OCI-LY7 (cell line): ENCODE measurements at regions not wholly inside any gene's neighbourhood (a gene's known extent, or its start where the extent isn't known, plus 50 kb on each side); places are given as distances from the start of the nearest gene placed in this dataset.

Source experiments
- BruUV-seq: library from RNA; stranded (reverse); fragments of 400-500 nt; replicated peaks from 2 replicates; lab custom pipeline; 2021; lab: Mats Ljungman, UMichigan
- CTCF ChIA-PET: fragments of 300-600 bp; sonication (Branson Sonifier 250); formaldehyde crosslinking; loops from one replicate; lab custom pipeline; 2022; ENCODE audit warnings: antibody characterized with exemption; ENCODE audit not compliant: unreplicated experiment; lab: Charles Lee
- POLR2A ChIA-PET: fragments of 300-600 bp; sonication (Branson Sonifier 250); formaldehyde crosslinking; loops from one replicate; lab custom pipeline; 2022; ENCODE audit warnings: antibody characterized with exemption; lab: Charles Lee
- DNase-seq: peaks from one replicate; pipeline ENCODE4 v3.0.0-alpha.2; 2015; ENCODE audit warnings: low spot score
- H2AFZ ChIP-seq: fragments of 200-600 bp; sonication (generic), shearing (Covaris generic); 2 replicates; pipeline ENCODE4 v1.6.1; 2014; ENCODE audit warnings: mild to moderate bottlenecking, antibody characterized with exemption, low read length, moderate library complexity
- H3K27ac ChIP-seq: fragments of 200-600 bp; sonication (generic); 2 replicates; pipeline ENCODE4 v1.5.1; 2014; ENCODE audit warnings: mixed run types, low read depth, mild to moderate bottlenecking, moderate library complexity, low read length, inconsistent platforms; ENCODE audit not compliant: poor library complexity, severe bottlenecking
- H3K36me3 ChIP-seq: fragments of 200-600 bp; sonication (generic); 2 replicates; pipeline ENCODE4 v1.6.1; 2014; ENCODE audit warnings: mild to moderate bottlenecking, antibody characterized with exemption, low read length, moderate library complexity, mixed read lengths; ENCODE audit not compliant: insufficient read depth
- H3K4me1 ChIP-seq: fragments of 200-600 bp; sonication (generic); 2 replicates; pipeline ENCODE4 v1.5.1; 2014; ENCODE audit warnings: mild to moderate bottlenecking, low read length; ENCODE audit not compliant: insufficient read depth, poor library complexity, severe bottlenecking
- H3K4me2 ChIP-seq: fragments of 200-600 bp; sonication (generic); 2 replicates; pipeline ENCODE4 v1.6.1; 2014; ENCODE audit warnings: mild to moderate bottlenecking, low read length
- H3K4me3 ChIP-seq: fragments of 200-600 bp; sonication (generic); 2 replicates; pipeline ENCODE4 v1.5.1; 2014; ENCODE audit warnings: mild to moderate bottlenecking, low read depth, low read length; ENCODE audit not compliant: poor library complexity, severe bottlenecking
- H3K79me2 ChIP-seq: fragments of 200-600 bp; sonication (generic); 2 replicates; pipeline ENCODE4 v1.6.1; 2016; ENCODE audit warnings: low read depth, mild to moderate bottlenecking, low read length, moderate library complexity, mixed read lengths; ENCODE audit not compliant: insufficient read depth
- H3K9me2 ChIP-seq: fragments of 200-600 bp; sonication (generic); 2 replicates; pipeline ENCODE4 v1.6.1; 2016; ENCODE audit warnings: mild to moderate bottlenecking, low read length, mixed read lengths; ENCODE audit not compliant: insufficient read depth
- H3K9me3 ChIP-seq: fragments of 200-600 bp; sonication (generic); 2 replicates; pipeline ENCODE4 v1.6.1; 2014; ENCODE audit warnings: mild to moderate bottlenecking, mixed run types, low read length, mixed read lengths
- H4K20me1 ChIP-seq: fragments of 200-600 bp; sonication (generic); 2 replicates; pipeline ENCODE4 v1.6.1; 2014; ENCODE audit warnings: mild to moderate bottlenecking, antibody characterized with exemption, low read length, moderate library complexity, mixed read lengths; ENCODE audit not compliant: insufficient read depth
- EZH2phosphoT487 ChIP-seq: fragments of 200-600 bp; sonication (generic); IDR thresholded peaks from 2 replicates; pipeline ENCODE4 v1.6.1; 2018; ENCODE audit warnings: low read depth, borderline replicate concordance, mild to moderate bottlenecking, mixed run types, antibody characterized with exemption, low read length, moderate library complexity, mixed read lengths
- intact Hi-C: fragments of 100-400 bp; cut with micrococcal nuclease; formaldehyde crosslinking; loops from one replicate; pipeline ENCODE4 v1.10.0; 2022; ENCODE audit not compliant: unreplicated experiment
- TF ChIP-seq, protein P1 (sequence below): fragments of 200-600 bp; sonication (generic); conservative IDR thresholded peaks from 2 replicates; pipeline ENCODE4 v1.5.1; 2014; ENCODE audit warnings: mild to moderate bottlenecking, antibody characterized with exemption, low read length, moderate library complexity, mixed read lengths

DNA sequence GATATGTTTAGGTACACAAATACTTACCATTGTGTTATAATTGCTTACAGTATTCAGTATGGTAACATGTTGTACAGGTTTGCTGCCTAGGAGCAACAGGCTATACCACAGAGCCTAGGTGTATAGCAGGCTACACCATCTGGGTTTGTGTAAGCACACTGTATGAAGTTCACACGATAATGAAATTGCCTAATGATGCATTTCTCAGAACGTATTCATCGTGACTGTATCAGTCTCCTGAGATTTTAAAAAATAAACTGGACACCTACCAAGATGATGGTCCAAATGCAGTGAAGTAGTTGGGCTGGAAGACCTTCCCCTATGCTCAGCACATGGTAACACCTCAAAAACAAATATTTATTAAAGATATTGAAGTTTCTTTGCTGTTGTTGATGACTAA lies 103.3 kb upstream of the NFIB start:
- POLR2A ChIA-PET = interaction anchor here (0.6 kb wide), 1 partner anchor 1043 kb away, joined by 5 read pairs; no protein-coding TSS in a partner anchor
- BruUV-seq = no TSS peak
- CTCF ChIA-PET = no interaction called here

DNA sequence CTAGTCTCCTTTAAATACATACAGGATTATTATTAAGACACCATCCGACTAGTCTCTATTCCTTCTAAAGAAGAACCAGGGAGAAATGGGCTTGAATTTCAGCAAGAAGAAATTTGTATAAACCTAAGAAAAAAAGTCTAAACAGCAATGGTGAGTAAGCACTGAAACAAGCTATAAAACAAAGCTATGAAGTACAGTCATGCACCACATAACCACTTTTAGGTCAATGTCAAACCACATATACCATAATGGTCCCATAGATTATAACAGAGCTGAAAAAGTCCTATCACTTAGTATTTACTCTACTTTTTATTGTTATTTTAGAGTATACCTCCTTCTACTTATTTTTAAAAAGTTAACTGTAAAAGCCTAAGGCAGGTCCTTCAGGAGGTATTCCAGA lies 102.0 kb upstream of the NFIB start:
- no peaks in the 10 kb centered on the region for H3K9me3 ChIP-seq
- no peaks in the 10 kb centered on the region for H3K9me2 ChIP-seq
- H2AFZ ChIP-seq = no peak overlapping the region
- POLR2A ChIA-PET = interaction anchor here (0.5 to 1.0 kb wide), 4 partner anchors 11 to 356 kb away, joined by 3 to 4 read pairs (median 4); no protein-coding TSS in a partner anchor
- no peaks in the 10 kb centered on the region for H3K4me1 ChIP-seq
- CTCF ChIA-PET = no interaction called here
- no peak overlapping the region for H3K4me2 ChIP-seq
- no peaks in the 10 kb centered on the region for H3K36me3 ChIP-seq
- BruUV-seq = no TSS peak
- no peak overlapping the region for H3K4me3 ChIP-seq
- H3K27ac ChIP-seq = no peak overlapping the region
- DNase-seq = no peak
- no peak for TF ChIP-seq EZH2phosphoT487
- TF ChIP-seq, protein P1, sequence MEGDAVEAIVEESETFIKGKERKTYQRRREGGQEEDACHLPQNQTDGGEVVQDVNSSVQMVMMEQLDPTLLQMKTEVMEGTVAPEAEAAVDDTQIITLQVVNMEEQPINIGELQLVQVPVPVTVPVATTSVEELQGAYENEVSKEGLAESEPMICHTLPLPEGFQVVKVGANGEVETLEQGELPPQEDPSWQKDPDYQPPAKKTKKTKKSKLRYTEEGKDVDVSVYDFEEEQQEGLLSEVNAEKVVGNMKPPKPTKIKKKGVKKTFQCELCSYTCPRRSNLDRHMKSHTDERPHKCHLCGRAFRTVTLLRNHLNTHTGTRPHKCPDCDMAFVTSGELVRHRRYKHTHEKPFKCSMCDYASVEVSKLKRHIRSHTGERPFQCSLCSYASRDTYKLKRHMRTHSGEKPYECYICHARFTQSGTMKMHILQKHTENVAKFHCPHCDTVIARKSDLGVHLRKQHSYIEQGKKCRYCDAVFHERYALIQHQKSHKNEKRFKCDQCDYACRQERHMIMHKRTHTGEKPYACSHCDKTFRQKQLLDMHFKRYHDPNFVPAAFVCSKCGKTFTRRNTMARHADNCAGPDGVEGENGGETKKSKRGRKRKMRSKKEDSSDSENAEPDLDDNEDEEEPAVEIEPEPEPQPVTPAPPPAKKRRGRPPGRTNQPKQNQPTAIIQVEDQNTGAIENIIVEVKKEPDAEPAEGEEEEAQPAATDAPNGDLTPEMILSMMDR = no peak
- H3K79me2 ChIP-seq = no peaks in the 10 kb centered on the region
- no peaks in the 10 kb centered on the region for H4K20me1 ChIP-seq
- intact Hi-C loops = no loop called here

More for the DNA sequence above, 103.3 kb upstream of the NFIB start:
- Histone ChIP-seq H3K9me3 (no peaks in the 10 kb centered on the region), H3K9me2 (no peaks in the 10 kb centered on the region), H2AFZ (no peak overlapping the region), H3K4me1 (no peaks in the 10 kb centered on the region), H3K36me3 (no peaks in the 10 kb centered on the region), H4K20me1 (no peaks in the 10 kb centered on the region), H3K4me3 (no peak overlapping the region), H3K79me2 (no peaks in the 10 kb centered on the region), H3K4me2 (no peak overlapping the region), H3K27ac (no peak overlapping the region)
- no peak for TF ChIP-seq EZH2phosphoT487
- TF ChIP-seq, protein P1 = no peak
- intact Hi-C loops = no loop called here
- DNase-seq = no peak

DNA sequence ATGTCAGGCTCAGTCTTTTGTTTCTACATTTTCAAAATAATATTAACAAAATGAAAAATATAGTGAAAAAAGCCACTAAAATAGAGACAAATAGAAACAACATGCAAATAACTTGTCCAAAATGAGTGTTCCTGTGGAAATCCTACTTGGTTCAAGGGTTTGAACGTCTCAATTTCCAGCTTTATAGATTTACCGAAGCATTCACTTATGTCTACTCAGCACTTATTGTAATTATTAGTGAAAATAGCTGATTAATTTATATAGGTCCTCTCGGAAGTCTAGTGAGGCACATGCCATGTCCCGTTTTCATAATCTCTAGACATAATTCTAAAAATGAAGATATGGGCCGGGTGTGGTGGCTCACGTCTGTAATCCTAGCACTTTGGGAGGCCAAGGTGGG lies 99.9 kb upstream of the NFIB start:
- no peaks in the 10 kb centered on the region for H3K79me2 ChIP-seq
- H3K9me3 ChIP-seq = no peaks in the 10 kb centered on the region
- intact Hi-C loops = no loop called here
- H4K20me1 ChIP-seq = no peaks in the 10 kb centered on the region
- H3K4me2 ChIP-seq = no peak overlapping the region
- no peak overlapping the region for H3K4me3 ChIP-seq
- H3K4me1 ChIP-seq = no peaks in the 10 kb centered on the region
- no peak for DNase-seq
- H3K36me3 ChIP-seq = no peaks in the 10 kb centered on the region
- TF ChIP-seq EZH2phosphoT487 = no peak
- TF ChIP-seq, protein P1 = no peak
- H3K27ac ChIP-seq = no peak overlapping the region
- no TSS peak for BruUV-seq
- ChIA-PET POLR2A (interaction anchor here (0.5 to 1.8 kb wide), 5 partner anchors 10 to 433 kb away, joined by 3 to 5 read pairs (median 4); no protein-coding TSS in a partner anchor), CTCF (interaction anchor here (0.7 kb wide), 1 partner anchor 32 kb away, joined by 4 read pairs; no protein-coding TSS in a partner anchor)
- H2AFZ ChIP-seq = no peak overlapping the region
- H3K9me2 ChIP-seq = no peaks in the 10 kb centered on the region
